ENCODE measurements at regions not wholly inside any gene's neighbourhood (a gene's known extent, or its start where the extent isn't known, plus 50 kb on each side); places are given as distances from the start of the nearest gene placed in this dataset.

- TF ChIP-seq TSHZ2 (CRISPR knock-in tag; IDR thresholded peaks at IDR 0.05) (no peak), ZFP3 (CRISPR knock-in tag; IDR thresholded peaks at IDR 0.05) (no peak), ISL1 (CRISPR knock-in tag; IDR thresholded peaks at IDR 0.05) (no peak), GLIS3 (CRISPR knock-in tag; IDR thresholded peaks at IDR 0.05) (no peak)
These were observed 360.9 kb upstream of the CBLB start for GRCh38 chr3:106229495-106230278.

All from SK-N-SH treated with all-trans-retinoic acid at 6 μM for 48 hours (cell line).